ENCODE measurements at regions not wholly inside any gene's neighbourhood (a gene's known extent, or its start where the extent isn't known, plus 50 kb on each side); places are given as distances from the start of the nearest gene placed in this dataset.

DNA sequence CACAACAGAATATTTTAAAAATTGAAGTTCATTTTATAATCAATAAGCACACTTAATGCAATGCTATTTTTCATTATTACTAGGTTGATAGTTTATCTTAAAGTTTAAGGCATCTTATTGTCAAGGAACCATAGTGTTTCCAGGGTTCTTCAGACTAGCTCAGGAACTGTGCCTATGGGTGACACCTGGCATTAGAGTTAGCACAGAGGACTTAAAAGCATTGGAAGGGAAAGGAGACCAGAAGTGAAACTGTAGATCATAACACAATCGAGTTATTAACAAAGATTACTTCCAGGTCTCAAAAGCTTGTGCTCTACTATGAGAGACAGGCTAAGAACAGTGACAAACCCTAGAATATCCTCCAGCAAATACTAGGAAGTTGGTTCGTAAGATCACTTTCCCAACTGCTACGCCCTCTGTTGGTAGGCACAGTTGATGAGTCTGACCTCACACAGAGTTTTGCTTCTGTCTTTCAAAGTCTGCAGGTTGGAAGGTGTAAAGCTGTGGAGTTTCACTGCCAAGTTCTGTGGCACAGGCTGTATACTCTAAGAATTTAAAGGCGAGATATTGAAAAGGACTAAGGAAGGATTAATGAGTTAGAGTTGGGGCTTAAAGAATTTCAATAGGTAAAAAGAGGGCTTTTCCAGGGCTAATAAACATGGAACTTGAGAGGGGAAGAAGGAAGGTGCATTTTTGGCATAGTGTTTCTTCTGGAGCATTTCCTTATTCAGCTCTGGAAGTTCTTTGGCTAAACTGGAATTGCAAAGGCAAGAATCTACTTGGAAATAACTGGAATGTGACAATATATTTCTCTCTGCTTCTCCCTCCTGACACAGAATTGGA, 531.3 kb upstream of the JAG1 start (continued):
- TF ChIP-seq, protein P1, sequence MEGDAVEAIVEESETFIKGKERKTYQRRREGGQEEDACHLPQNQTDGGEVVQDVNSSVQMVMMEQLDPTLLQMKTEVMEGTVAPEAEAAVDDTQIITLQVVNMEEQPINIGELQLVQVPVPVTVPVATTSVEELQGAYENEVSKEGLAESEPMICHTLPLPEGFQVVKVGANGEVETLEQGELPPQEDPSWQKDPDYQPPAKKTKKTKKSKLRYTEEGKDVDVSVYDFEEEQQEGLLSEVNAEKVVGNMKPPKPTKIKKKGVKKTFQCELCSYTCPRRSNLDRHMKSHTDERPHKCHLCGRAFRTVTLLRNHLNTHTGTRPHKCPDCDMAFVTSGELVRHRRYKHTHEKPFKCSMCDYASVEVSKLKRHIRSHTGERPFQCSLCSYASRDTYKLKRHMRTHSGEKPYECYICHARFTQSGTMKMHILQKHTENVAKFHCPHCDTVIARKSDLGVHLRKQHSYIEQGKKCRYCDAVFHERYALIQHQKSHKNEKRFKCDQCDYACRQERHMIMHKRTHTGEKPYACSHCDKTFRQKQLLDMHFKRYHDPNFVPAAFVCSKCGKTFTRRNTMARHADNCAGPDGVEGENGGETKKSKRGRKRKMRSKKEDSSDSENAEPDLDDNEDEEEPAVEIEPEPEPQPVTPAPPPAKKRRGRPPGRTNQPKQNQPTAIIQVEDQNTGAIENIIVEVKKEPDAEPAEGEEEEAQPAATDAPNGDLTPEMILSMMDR (IDR thresholded peaks at IDR 0.05 in 2 of 3, conservative IDR thresholded peaks at IDR 0.05 in 1 of 3; ENCODE audit: borderline replicate concordance in 1 of 3, insufficient read depth in 1 of 3, low read depth in 2 of 3, low read length in 2 of 3) = peak; percentile 50 to 95 (median 91); a peak in 5 of 6 replicates
- TF ChIP-seq JUND (IDR thresholded peaks at IDR 0.05) (no peak), SRF (IDR thresholded peaks at IDR 0.05; ENCODE audit: low read depth) (no peak), POLR2A (IDR thresholded peaks at IDR 0.05; ENCODE audit: borderline replicate concordance, extremely low read depth, insufficient read depth, insufficient read length) (no peak), SP1 (IDR thresholded peaks at IDR 0.05; ENCODE audit: low read depth) (no peak), SIN3A (IDR thresholded peaks at IDR 0.05; ENCODE audit: low read depth) (no peak)

DNA sequence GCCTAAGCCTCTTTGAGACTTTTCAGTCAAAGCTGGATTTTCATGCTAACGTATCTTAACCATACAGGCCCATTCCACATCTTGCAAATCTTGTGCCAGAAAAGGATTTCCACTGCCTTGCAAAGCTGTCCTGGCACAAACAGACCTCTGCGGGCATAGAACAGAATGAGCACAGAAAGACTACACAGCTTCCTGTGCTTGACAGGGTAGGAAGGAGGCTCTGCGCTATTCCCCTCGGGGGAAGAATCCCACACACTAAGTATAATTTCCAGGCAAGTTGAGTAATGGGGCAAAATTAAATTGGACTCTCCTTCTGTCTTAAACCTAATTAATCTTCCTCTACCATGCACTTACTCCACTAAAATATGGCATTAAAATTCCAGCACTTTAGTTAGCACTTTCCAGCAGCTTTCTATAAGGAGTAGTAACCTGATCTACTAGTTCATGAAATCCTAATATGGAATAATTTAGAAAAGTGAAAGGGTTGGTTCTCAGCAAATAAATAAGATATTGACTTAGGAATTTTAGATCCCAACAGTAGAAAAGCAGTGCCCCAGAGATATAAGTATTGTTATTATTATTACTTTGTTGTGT, 532.1 kb upstream of the JAG1 start:
- no peaks in the 10 kb centered on the region for H3K9me3 ChIP-seq (ENCODE audit: control insufficient read depth in 1 of 2, insufficient read depth in 1 of 2, low read depth in 1 of 2, low read length in 2 of 2)
- H2AFZ ChIP-seq (ENCODE audit: low read depth, low read length, poor library complexity, severe bottlenecking) = peak overlapping the region; percentile 98
- H3K36me3 ChIP-seq (ENCODE audit: control insufficient read depth in 1 of 2, insufficient read depth in 2 of 2, low read length in 2 of 2) = no peaks in the 10 kb centered on the region
- ATAC-seq (no peak), DNase-seq (ENCODE audit: low read depth, low spot score) (no peak)
- POLR2A ChIA-PET = interaction anchor here (1.1 kb wide), 1 partner anchor 8 kb away, joined by 3 read pairs; no protein-coding TSS in a partner anchor
- H3K9me2 ChIP-seq (ENCODE audit: insufficient read depth) = no peaks in the 10 kb centered on the region
- H3K4me1 ChIP-seq (ENCODE audit: control insufficient read depth in 1 of 2, insufficient read depth in 2 of 2, low read length in 2 of 2) = peaks cover 22 to 29% of the 10 kb centered on the region in 2 experiments
- intact Hi-C loops (cut with micrococcal nuclease) = loop anchor here (1.0 to 10.0 kb wide), 5 partner anchors 61 to 653 kb away; no protein-coding TSS in a partner anchor
- no peaks in the 10 kb centered on the region for H3K27me3 ChIP-seq (ENCODE audit: insufficient read depth, low read length)
- H3K4me3 ChIP-seq (replicated peaks in 1 of 2; ENCODE audit: low read depth in 1 of 2, low read length in 2 of 2) = no peak overlapping the region
- no peak overlapping the region for H3K27ac ChIP-seq (ENCODE audit: low read depth, low read length)
- H3K9ac ChIP-seq (ENCODE audit: low read length) = no peak overlapping the region
- TF ChIP-seq POLR2AphosphoS5 (IDR thresholded peaks at IDR 0.05; ENCODE audit: low read depth, low read length) (no peak), ELF1 (IDR thresholded peaks at IDR 0.05; ENCODE audit: borderline replicate concordance, low read depth) (no peak), RAD21 (IDR thresholded peaks at IDR 0.05; ENCODE audit: low read depth) (no peak), YY1 (IDR thresholded peaks at IDR 0.05; ENCODE audit: extremely low read depth, insufficient replicate concordance, low read depth, low read length) (no peak), SIN3A (IDR thresholded peaks at IDR 0.05; ENCODE audit: low read depth) (no peak)
- TF ChIP-seq, protein P2, sequence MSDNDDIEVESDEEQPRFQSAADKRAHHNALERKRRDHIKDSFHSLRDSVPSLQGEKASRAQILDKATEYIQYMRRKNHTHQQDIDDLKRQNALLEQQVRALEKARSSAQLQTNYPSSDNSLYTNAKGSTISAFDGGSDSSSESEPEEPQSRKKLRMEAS (IDR thresholded peaks at IDR 0.05) = no peak
- TF ChIP-seq, protein P1 (IDR thresholded peaks at IDR 0.05 in 2 of 3, conservative IDR thresholded peaks at IDR 0.05 in 1 of 3; ENCODE audit: borderline replicate concordance in 1 of 3, insufficient read depth in 1 of 3, low read depth in 2 of 3, low read length in 2 of 3) = no peak
- no peaks in the 10 kb centered on the region for H4K20me1 ChIP-seq (ENCODE audit: insufficient read depth)
- no peaks in the 10 kb centered on the region for H3K79me2 ChIP-seq (ENCODE audit: insufficient read depth, low read length)
- RAD21 ChIA-PET (ENCODE audit: low non-redundant PET in 1 of 2, low total read pairs in 2 of 2, uncharacterized antibody in 2 of 2, unreplicated experiment in 2 of 2) = interaction anchor here (0.7 to 1.1 kb wide), 2 partner anchors 66 to 106 kb away, joined by 4 to 5 read pairs; no protein-coding TSS in a partner anchor
- no TSS peak for BruUV-seq (replicated peaks)
- CTCF ChIA-PET = interaction anchor here (0.7 to 2.5 kb wide), 15 partner anchors 8 to 653 kb away, joined by 3 to 16 read pairs (median 7); partner anchors contain the start of gene JAG1
- H3K4me2 ChIP-seq (ENCODE audit: low read length) = no peak overlapping the region
